Forelimb muscle (tissue), 1 donor: ENCODE measurements at regions not wholly inside any gene's neighbourhood (a gene's known extent, or its start where the extent isn't known, plus 50 kb on each side); places are given as distances from the start of the nearest gene placed in this dataset.

Source experiments
- DNase-seq: peaks from one replicate; pipeline ENCODE4 v3.0.0-alpha.2; 2013; ENCODE audit warnings: low read depth

DNA sequence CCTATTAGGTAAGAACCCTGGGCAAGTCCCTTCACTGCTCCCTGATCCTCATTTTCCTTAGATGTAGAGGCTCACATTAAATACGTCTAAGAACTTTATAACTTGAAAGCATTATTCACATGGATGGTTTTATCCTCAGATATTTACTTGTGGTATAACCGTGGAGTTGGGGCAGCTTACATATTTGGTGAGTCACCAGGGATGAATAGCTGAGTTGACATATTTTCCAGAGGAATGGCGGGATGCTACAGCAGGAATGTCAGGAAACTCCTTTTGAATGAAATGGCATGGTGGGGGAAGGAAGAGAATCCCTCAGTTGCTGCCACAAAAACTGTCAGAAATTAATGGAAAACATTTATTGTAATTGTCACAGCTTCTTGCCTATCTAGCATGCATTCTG, 165.3 kb upstream of the RPS6KA3 start:
- no peak for DNase-seq

DNA sequence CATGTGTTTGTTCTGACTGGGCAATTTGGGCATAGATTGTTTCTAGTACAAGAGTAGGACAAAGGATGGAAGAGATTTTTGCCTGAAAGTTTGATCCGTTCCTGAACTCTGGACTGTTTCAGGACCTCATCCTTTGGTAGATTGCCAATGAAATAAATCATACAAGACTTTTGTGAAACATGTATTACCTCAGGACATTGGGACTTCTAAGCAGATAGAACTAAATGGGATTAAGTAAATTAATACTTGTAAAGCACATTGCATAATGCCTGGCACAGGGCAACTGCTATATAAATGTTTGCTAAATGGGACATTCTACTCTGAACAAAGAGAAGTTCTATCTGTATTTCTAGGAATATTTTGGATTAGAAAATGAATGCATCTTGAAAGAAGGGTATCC, 164.8 kb upstream of the RPS6KA3 start:
- no peak for DNase-seq

DNA sequence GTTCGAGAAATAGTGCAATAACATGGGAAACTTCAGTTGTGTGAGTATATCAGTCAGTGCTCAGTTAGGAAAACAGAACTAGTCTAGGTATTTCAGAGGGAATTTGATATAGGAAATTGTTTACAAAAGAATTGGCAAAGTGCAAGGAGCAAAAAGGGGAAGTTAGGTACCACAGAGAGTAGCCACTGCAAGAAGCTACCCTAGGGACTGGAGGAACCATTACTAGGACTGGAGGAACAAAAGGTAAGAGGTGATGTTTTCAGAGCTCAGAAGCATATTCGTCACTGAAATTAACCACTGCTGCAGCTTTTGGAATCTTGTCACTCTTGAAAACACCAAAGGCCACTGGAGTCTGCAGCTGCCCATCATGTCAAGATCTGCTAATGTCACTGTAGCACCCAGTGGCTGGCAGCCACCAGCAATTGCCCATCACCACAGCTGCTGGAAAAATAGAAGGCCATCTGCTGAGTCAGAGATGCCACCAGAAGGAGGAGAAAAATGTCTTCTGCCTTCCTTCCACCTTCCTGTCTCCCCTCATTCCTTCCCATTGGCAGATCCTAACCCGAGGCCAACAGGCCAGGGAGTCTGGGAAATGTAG, 160.6 kb upstream of the RPS6KA3 start:
- no peak for DNase-seq

DNA sequence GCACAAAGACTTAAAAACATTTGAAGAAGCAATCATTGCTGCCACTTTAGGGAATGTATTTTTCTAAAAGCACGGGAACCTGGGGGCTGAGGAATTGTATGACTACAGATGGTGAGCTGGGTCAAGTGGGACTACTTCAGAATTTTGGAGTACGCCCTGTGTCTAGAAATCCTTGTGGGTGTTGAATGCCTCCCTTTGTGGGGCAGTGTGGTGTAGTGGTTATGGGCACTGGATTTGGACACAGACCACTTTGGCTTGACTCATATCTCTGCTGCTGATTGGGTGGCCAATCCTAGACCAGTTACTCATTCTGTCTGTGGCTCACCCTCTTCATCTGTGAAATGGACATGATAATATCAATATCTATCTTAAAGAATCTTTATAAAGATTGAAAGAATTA, 155.0 kb upstream of the RPS6KA3 start:
- DNase-seq: no peak

DNA sequence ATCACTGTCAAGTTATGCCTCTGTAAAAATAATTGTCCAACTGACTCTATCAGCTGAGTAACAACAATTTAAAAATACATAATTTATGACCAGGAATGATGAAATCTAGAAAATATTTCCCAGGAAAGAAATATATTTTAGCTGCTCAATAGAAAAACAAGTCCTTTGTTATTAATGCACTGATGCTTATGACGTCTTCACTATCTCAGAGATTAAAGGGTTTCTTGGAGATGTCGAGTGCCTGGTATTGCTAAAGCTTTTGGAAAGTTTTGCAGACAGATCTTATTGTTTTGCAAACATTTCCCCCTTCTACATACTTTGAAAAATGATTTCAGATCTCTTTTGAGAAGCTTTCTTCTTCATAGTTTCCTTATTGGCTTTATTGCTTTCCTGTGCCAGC, 154.6 kb upstream of the RPS6KA3 start:
- no peak for DNase-seq

DNA sequence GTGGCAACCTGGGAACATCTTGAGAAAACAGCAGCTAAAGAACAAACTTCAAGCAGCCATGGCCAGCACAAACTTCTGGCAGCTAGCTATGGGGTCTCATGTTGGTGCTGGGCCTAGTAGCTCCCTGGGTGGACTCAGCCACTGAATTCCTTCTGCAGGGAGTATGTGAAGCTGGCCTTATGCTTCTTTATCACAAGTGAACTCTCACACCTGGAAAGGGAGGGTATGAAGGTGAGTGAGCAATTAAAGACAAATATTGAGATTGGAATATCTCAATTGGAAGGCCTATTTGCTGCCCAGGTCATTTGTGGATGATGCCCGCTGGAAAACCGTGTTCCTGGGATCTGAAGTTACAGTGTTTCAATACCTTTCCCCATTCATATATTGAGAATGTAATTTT, 153.3 kb upstream of the RPS6KA3 start:
- DNase-seq: no peak

DNA sequence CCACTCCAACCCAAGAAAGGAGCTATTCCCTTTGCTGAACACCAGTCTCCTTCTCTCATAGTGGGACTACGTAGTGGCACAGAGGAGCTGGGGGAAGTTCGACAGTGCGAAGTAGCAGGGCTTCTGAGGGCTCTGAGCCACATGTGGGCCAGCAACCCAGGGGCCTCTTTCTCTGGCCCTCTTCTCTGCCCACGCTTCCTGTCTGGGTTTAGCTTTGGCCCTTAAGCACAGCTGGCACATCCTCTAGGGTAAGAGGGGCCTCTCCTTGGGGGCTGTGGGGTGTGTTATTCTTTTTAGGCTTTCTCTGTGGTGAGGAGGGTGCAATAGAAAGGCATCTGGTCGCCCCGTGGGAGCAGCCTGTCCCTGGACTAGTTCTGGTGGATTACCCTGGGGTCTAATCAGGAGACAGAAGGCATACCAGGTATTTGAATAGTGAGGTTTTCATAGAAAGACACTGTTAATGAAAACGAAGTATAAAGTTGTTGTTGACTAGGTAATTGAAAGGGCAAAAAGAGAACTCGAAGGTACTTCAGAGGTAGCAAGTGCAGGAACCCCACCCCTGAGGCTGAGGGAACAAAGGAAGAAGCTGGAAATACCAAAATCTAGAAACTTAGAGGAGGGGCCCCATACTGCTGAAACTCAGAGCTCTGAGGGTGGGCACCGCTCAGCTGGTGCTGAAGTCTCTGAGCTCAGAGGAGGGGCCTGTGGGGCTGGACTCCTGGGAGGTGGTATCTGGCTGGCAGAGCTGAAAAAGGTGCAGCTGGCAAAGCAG, 151.9 kb upstream of the RPS6KA3 start:
- no peak for DNase-seq

DNA sequence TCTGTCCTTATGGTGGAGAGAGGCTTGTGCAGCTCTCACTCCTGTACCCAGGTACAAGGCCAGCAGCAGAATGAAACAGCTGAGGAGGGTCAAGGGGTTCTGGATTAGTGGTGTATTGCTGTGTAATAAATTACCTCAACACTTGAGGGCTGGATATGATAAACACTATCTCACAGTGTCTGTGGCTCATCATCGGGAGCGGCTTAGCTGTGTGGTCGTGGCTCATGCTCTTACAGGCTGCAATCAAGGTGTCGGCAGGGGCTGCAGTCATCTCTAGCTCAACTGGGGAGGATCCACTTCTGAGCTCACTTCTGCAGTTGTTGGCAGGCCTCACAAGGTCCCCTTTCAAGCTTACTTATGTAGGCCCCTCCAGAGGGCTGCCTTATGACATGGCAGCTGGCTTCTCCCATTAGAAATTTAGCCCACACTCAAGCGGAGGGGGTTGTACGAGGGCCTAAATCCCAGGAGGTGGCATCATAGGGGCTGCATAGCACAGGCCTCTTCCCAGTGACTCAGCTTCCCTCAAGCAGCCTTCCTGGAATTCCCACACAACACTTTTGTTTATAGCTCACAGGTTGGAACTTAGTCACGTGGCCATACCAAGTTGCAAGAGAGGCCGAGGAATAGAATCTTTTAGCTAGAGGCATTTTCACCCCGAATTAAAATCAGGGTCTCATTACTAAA, 148.2 kb upstream of the RPS6KA3 start:
- no peak for DNase-seq

DNA sequence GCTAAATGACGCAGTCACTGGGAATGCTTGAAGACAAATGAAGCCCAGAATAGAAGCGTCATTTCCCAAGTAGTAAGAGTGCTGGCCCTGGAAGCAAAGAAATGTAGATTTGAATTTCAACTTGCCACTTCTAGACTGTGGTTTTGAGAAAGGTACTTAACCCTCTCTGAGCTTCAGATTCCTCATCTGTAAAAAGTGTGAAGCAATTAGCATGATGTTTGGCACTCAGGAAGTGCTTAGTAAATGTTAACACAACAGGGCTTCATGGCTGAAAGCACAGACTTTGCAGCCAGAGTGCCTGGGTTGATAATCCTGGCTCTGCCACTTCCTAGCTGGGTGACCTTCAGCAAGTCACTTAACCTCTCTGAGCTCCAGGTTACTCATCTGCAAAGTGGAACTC, 147.4 kb upstream of the RPS6KA3 start:
- DNase-seq: no peak

DNA sequence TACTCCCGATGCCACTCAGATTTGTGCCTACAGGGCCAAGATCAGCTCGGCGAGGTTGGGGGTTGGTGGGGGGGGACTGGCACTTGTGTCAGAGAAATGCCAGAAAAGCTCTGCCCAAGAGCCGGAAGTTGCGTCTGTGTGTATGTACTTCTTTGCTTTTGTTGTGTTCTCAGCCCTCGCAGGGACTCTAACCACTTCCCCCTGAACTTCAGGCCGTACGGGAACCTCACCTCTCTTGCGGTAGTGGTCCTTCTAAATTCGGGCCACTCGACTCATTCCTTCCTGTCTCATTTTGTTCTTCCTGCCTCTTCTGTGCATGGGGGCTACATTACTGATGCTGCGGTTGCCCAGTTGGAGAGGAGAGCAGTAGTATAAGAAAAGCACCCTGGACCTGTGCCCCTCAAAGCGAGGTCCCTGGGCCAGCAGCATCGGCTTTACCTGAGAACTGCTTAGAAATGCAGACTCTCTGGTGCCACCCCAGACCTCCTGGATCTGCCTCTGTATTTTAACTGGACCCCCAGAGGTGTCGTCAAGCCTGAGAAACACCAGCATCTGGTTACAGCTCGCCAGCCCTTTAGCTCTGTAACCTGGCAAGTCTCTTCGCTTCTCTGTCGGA, 146.3 kb upstream of the RPS6KA3 start:
- no peak for DNase-seq

DNA sequence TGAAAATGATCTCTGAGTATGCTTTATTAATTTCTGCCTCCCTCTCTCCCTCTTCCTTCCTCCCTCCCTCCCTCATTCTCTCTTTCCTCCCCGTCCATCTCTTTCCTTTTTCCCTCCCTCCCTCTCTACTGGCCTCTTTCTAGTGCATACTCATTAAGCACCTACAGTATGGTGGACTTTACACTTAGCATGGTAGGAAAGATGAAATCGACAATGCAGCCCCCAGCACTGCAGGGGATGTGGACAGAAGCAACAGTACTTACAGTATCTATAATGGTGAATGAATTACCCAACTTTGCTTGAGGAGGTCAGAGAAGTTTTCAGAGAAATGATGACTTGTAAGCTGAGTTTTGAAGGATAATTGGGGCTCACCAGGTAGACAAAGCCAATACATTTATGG, 143.8 kb upstream of the RPS6KA3 start:
- DNase-seq: no peak

DNA sequence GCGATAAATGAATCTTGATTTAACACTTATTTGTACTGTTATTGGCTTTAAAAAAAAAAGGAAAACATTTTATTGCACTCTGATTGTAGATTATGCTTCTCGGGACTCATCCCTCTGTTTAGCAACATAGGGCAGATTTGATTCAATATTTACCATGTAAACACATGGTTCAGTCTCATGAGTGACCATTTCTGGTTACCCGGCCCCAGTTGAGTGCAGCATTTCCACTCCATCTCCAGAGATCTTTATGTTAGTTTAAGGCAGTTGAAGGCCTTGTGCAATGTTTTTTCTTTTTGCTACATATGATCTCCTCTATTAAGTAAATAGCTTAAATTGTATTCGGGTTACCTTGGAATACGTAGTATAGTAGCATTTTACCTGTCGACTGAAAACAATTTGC, 143.3 kb upstream of the RPS6KA3 start:
- no peak for DNase-seq

DNA sequence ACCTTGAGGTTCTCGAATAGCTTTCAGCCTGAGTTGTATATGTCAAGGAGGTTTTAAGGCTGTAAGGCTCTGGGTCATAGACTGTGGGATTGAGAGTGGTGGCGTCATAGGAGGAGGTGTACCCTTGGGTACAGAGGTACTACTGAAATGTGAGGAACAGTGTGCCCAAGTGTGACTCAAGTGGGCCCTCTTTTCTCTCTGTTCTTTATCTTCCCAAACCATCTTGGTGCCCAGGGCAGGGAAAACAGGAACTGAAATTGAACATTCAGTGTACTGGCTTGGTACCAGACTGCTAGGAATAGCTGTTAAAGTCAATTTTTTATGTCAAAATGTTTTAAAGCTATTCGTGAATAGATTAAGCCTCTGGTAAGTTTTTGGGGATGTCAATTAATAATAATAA, 136.2 kb upstream of the RPS6KA3 start:
- no peak for DNase-seq

DNA sequence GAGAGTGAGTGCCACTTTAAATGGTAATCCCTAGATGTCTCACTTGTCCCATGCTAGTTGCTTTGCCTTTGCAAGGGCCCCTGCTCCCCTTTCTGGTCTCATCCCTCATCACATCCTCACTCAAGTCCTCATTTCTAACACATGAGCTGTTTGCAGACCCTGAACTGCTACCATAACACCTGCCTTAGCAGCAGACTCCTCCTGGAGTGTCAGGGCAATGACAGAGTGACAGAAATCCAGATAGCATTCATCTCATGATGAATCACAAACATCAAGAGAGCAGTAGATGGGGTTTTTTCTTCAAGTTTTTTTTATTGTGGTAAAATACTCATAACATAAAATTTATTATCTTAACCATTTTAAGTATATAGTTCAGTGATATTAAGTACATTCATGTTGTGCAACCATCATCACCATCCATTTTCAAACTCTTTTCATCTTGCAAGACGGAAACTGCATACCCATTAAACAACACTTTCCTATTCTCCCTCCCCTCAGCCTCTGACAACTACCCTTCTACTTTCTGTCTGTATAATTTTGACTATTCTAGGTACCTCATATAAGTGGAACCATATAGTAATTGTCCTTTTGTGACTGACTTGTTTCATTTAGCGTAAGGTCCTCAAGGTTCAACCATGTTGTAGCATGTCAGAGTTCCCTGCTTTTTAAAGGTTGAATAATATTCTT, 133.2 kb upstream of the RPS6KA3 start:
- DNase-seq: no peak

DNA sequence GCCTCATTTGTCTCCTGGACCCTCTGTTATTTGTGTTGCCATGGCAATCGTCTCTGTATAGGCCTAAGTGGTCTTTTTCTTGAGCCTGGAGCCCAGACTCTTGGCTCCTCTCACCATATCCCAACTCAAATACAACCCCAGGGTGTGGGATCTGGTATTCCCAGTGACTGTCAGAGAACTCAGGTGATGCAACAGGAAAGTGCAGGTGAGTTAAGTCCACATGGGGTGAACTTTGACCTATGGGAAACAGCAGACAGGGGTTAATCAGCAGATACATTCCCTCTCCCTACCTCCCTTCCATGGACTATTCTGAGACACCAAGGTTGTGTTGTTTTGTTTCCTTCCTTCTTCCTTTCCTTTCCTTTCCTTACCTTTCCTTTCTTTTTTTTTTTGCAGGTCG, 130.9 kb upstream of the RPS6KA3 start:
- no peak for DNase-seq

DNA sequence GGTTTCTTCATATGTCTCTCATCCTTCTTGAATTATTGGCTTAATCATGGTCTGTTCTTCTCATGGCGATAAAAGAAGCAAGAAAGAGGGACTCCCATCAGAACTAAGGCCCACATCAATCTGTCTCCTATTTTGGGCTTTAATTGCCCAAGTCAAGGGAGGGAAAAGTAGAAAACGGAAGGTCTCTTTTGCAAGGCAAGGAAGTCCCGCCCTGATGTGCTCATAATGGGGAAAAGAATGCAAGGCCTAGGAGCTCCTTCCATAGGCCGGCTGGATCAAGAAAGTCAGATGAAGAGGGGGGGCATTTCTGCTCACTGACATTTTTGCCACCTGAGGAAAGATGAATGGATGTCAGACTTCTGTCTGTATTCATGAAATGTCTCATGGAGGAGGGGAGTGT, 127.7 kb upstream of the RPS6KA3 start:
- no peak for DNase-seq

DNA sequence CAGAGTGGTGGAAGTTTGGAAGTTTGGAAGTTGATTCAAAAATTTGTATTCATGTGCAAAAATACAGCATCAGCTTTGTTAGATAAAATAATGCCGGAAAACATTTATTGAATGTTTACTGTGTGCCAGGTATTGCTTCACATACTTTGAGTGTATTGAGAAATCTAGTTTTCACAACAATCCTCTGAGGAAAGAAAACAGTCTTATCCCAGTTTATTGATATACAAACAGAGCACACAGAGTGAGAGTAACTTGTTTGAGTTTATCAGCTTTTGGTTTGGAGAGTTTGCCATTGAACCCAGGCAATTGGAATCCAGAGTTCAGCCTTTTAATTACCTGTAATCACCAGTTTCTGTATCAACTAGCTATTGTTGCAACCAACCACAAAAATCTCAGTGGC, 127.2 kb upstream of the RPS6KA3 start:
- no peak for DNase-seq

DNA sequence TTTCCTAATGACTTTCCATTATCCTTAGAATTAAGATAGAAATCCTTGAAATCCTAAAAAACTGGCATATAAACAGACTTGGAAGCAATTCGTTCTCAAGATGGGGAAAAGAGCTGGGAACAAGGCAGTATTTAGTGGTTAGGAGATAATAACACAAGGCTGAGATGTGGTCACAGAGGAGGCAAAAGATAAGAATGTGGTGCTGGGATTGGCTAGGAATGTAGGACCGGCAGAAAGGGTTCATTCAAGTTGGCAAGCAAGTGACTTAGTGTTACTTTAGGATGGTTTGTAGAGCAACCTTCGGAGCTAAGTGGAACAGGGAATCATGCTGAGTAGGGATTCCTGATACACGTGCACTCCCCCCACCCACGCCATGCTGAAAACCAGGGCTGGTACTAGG, 121.9 kb upstream of the RPS6KA3 start:
- no peak for DNase-seq

DNA sequence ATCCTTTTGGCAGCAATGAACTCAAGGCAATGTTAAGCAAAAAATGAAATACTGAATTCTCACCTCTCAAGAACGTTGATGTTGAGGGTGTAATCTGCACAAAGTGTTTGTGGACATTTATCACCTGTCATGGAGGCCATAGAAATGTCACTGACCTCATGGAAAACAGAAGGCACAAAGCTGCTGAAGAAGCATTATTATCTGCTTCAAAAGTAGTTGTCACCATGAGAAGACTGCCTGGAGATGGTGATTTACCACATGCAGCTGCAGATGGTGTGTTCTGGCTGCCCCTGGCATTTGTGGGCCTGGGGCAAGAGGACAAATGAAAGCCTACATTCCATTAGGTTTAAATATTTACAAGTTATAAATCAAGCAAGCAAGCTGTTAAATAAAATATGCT, 116.8 kb upstream of the RPS6KA3 start:
- DNase-seq: no peak

DNA sequence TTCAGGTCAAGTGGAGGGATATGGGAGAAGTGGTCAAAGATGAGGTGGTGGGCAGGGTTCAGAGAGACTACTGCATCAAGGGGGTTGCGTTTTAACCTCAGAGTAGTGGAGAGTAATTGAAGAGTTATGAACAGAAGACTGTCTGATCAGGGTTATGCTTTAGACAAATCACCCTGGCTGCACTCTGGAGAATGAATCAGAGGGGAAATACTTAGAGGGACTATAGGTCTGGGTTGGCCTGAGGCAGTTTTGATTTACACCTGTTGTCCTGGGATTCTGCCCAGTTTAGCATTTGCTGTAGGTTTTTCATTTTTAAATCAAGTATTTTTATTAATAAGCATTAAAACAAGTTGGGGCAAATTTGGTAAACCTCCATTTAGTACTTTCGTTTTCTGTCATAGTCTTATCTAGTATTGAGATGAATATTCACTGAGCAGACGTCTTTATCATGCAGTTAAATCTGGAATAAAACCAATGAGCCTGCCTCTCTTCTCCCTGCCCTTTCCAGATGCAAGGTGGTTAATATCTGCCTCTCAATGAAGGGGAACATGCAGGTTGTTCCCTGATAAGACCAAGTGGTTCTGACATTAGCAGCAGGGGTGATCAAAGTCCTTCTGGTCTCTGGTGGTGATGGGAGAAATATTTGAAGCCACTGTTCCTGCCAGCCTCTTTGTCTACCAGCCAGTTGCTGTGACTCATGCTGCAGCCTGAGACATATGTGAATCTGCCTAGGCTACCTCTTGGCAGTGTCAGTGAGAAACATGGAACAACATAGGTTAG, 116.0 kb upstream of the RPS6KA3 start:
- no peak for DNase-seq

DNA sequence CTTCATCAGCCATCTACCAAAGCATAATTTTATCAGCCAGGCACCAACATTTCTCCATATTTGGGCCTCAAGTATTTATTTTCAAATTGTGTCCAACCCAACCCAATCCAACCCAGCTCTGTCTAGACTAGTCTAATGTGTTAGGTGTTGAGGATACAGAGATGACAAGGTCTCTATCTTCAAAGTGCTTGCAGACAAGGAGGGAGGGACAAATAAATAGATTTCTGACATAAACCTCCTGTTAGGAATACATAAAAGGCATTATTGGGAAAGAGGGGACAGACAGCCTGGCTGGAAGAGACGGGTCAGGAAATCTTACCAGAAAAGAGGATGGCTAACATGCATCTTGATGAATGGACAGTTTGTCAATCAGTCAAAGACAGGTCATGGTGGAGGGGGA, 115.4 kb upstream of the RPS6KA3 start:
- DNase-seq: no peak
